Body of pancreas (tissue), 4 donors: ENCODE measurements at regions not wholly inside any gene's neighbourhood (a gene's known extent, or its start where the extent isn't known, plus 50 kb on each side); places are given as distances from the start of the nearest gene placed in this dataset.
A peak's percentile ranks its signal among the peaks of the same experiment; 100 is the strongest.

Source experiments
- ATAC-seq: fragments of 150-250 bp; one replicate; pipeline ENCODE4 v1.9.1; 2016
- DNase-seq, 4 donors: peaks; one replicate each; pipeline ENCODE4 v3.0.0-alpha.2; 2019
- H3K27ac ChIP-seq, 4 donors: fragments of 200-600 bp; sonication (generic); 1 replicate in 3 of 4; 2 replicates in 1 of 4; pipeline versions ENCODE4 v1.5.1 to v1.6.1; 2016 to 2019; ENCODE audit warnings: mild to moderate bottlenecking in 1 of 4, mixed read lengths in 1 of 4, moderate library complexity in 1 of 4
- H3K27me3 ChIP-seq, 2 donors: fragments of 200-600 bp; sonication (generic); one replicate each; pipeline ENCODE4 v1.6.0; 2016; ENCODE audit warnings: mild to moderate bottlenecking in 1 of 2
- H3K36me3 ChIP-seq, 2 donors: fragments of 200-600 bp; sonication (generic); replicated peaks in 1 of 2; 2 replicates each; pipeline ENCODE4 v1.5.1; 2016; ENCODE audit warnings: low read depth in 2 of 2; ENCODE audit not compliant: insufficient read depth in 1 of 2
- H3K4me1 ChIP-seq: fragments of 200-600 bp; sonication (generic); one replicate; pipeline ENCODE4 v1.6.0; 2016
- H3K4me3 ChIP-seq, 2 donors: fragments of 200-600 bp; sonication (generic); 1 replicate in 1 of 2; 2 replicates in 1 of 2; pipeline ENCODE4 v1.5.1; 2016 to 2019
- H3K9me3 ChIP-seq, 3 donors: fragments of 200-600 bp; sonication (generic); 1 replicate in 2 of 3; 2 replicates in 1 of 3; pipeline ENCODE4 v1.5.1; 2016
- POLR2A ChIP-seq, 3 donors: fragments of 450-650 bp; IDR thresholded peaks; one replicate each; pipeline ENCODE4 v1.6.1; 2016; ENCODE audit warnings: antibody characterized with exemption in 3 of 3, mild to moderate bottlenecking in 2 of 3
- WGBS, 2 donors: methylation state at CpG; one replicate each; pipeline ENCODE4 v1.1.5; 2017; 5-methylcytosine and 5-hydroxymethylcytosine counted together
- intact Hi-C: fragments of 100-400 bp; cut with DNase I; formaldehyde crosslinking; loops from one replicate; pipeline ENCODE4 v1.15.1; 2023
- TF ChIP-seq, protein P1 (sequence below), 7 experiments: fragments of 450-650 bp in 4 of 7; fragments of 200-600 bp in 3 of 7; sonication (generic) in 3 of 7; IDR thresholded peaks; one replicate each; pipeline ENCODE4 v1.5.1; 2016 to 2019; ENCODE audit warnings: antibody characterized with exemption in 7 of 7

DNA sequence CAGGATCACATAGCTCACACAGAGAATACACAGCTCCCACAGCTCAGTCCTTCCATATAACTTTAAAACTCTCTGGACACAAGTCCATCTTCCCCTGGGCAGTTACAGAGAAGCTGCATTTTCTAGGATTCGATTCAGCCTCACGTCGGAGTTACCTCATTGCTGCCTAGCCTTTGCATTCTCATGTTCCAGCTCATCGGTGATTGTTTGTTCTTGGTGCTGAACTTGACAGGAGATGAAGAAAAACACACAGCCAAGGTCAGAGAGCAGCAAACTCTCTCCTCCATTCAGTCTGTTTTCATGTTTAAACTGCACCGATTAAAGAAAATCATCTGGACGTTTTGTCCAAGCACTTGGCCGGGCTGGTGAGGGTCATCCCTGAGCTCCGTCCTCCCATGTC lies 375.5 kb upstream of the CFAP20DC start:
- H3K27ac ChIP-seq, result no peak overlapping the region
- DNase-seq (peak in 1 of 4 donors; percentile 6), ATAC-seq (peak; percentile 38)
- H3K4me1 ChIP-seq, result no peaks in the 10 kb centered on the region
- H3K4me3 ChIP-seq, result no peak overlapping the region
- no peaks in the 10 kb centered on the region for H3K27me3 ChIP-seq
- no peaks in the 10 kb centered on the region for H3K9me3 ChIP-seq
- H3K36me3 ChIP-seq, result no peaks in the 10 kb centered on the region
- 49 to 51% methylated on average over 8 of the region's 8 CpGs for WGBS, 2 donors
- intact Hi-C loops, result no loop called here
- TF ChIP-seq, protein P1, sequence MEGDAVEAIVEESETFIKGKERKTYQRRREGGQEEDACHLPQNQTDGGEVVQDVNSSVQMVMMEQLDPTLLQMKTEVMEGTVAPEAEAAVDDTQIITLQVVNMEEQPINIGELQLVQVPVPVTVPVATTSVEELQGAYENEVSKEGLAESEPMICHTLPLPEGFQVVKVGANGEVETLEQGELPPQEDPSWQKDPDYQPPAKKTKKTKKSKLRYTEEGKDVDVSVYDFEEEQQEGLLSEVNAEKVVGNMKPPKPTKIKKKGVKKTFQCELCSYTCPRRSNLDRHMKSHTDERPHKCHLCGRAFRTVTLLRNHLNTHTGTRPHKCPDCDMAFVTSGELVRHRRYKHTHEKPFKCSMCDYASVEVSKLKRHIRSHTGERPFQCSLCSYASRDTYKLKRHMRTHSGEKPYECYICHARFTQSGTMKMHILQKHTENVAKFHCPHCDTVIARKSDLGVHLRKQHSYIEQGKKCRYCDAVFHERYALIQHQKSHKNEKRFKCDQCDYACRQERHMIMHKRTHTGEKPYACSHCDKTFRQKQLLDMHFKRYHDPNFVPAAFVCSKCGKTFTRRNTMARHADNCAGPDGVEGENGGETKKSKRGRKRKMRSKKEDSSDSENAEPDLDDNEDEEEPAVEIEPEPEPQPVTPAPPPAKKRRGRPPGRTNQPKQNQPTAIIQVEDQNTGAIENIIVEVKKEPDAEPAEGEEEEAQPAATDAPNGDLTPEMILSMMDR (IDR thresholded peaks at IDR 0.05), result no peak
- TF ChIP-seq POLR2A (IDR thresholded peaks at IDR 0.05), result no peak

DNA sequence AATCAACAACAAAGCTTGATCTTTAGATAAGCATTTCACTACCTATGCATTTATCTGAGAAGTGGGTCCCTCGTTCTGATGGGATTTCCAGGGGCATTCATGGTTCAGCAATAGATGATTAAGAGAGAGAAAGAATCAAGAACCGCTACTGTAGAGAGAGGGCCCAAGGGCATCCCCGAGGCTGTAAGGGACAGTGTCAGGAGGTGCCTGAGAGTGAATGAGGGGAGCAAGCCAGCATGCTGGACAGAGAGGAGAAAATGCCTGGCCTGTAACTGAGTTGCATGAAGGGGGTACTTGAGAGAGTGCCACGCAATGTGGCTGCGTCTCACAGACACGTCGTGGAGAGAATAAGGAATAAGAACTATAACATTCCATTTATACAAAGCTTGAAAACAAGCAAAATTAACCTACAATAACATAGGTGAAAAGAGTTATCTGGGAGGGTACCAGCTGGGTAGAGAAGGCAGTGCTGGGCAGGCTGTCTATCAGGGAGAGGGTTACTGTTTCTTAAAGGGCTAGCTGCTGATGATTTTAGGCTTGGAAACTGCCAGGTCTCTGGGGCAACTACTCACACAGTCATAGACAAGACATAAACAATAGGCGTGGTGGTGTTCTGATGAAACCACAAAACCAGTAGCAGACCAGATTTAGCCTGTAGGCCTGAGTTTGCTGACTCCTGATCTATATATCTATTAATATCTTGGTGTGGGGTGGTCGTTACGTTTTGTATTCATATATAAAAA lies 374.6 kb upstream of the CFAP20DC start:
- H3K27me3 ChIP-seq, result no peaks in the 10 kb centered on the region
- no peak overlapping the region for H3K27ac ChIP-seq
- DNase-seq, result no peak
- intact Hi-C loops, result no loop called here
- 81 to 86% methylated on average over 10 of the region's 10 CpGs for WGBS, 2 donors
- no peak for ATAC-seq
- no peak overlapping the region for H3K4me3 ChIP-seq
- no peaks in the 10 kb centered on the region for H3K36me3 ChIP-seq
- no peaks in the 10 kb centered on the region for H3K4me1 ChIP-seq
- H3K9me3 ChIP-seq, result no peaks in the 10 kb centered on the region
- TF ChIP-seq, protein P1 (IDR thresholded peaks at IDR 0.05), result no peak
- TF ChIP-seq POLR2A (IDR thresholded peaks at IDR 0.05), result no peak

DNA sequence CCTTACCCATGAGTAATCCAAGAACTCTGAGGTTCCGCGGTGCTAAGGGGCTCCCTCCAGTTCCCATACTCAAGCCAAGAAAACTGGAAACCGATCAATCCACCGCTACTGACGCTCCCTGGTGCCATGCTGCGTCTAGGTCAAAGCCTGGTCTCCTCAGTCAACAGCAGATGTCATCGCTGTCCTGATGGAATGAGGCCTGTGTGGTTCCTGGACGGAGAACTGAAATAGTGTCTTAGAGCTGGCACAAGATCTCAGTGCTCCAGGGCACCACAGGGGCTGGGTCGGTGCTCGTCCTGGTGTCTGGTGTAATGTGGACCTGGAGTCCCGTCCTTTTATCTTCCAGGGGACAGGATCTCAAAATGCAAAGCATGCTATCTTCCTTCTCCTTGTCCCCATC lies 373.9 kb upstream of the CFAP20DC start:
- WGBS, 2 donors, result 81 to 92% methylated on average over 10 to 11 of the region's 11 CpGs
- no peaks in the 10 kb centered on the region for H3K36me3 ChIP-seq
- H3K4me3 ChIP-seq, result no peak overlapping the region
- H3K9me3 ChIP-seq, result no peaks in the 10 kb centered on the region
- H3K27me3 ChIP-seq, result no peaks in the 10 kb centered on the region
- H3K4me1 ChIP-seq, result no peaks in the 10 kb centered on the region
- intact Hi-C loops, result no loop called here
- DNase-seq (no peak), ATAC-seq (no peak)
- no peak overlapping the region for H3K27ac ChIP-seq
- TF ChIP-seq POLR2A (IDR thresholded peaks at IDR 0.05), result no peak
- TF ChIP-seq, protein P1 (IDR thresholded peaks at IDR 0.05), result no peak

DNA sequence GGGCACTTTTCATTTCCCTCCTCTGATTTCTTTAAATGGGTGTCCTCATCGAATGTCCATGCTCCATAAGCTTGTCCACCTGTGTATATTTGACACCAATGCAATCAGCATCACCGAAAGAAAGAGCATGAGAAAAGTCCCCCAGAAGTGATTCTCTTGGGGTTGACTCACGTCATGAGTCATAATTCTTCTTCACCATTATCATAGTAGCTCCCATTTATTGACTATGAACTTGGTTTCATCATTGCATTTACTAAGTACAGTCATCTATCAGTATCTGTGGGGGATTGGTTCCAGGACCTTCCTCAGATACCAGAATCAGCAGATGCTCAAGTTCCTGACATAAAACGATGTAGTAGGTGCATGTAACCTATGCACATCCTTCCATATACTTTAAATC lies 372.5 kb upstream of the CFAP20DC start:
- TF ChIP-seq POLR2A (IDR thresholded peaks at IDR 0.05), result no peak
- TF ChIP-seq, protein P1 (IDR thresholded peaks at IDR 0.05), result no peak
- no peak for DNase-seq
- no peaks in the 10 kb centered on the region for H3K9me3 ChIP-seq
- H3K27ac ChIP-seq, result no peak overlapping the region
- no peaks in the 10 kb centered on the region for H3K4me1 ChIP-seq
- ATAC-seq, result no peak
- 71 to 81% methylated on average over 4 of the region's 4 CpGs for WGBS, 2 donors
- no peaks in the 10 kb centered on the region for H3K27me3 ChIP-seq
- H3K36me3 ChIP-seq, result no peaks in the 10 kb centered on the region
- H3K4me3 ChIP-seq, result no peak overlapping the region
- intact Hi-C loops, result no loop called here

DNA sequence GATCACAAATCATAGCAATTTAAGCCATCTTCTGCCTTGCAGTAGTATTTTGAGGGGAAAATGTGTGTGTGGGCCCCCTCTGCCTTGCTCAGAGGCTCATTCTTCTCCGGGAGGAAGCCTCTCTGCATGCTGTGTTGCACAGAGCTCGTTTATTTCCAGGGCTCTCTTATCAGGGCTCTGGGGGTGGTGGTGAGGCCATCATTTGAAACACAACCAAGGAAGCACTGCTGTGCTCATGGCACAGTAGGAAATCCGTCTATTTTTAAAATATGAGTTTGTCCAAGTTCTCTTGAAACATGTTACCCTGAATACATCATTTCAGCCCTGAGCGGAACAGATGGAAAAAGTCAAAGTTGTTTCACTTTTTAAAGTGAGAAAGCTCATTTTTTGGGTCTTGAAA lies 369.0 kb upstream of the CFAP20DC start:
- DNase-seq (no peak), ATAC-seq (no peak)
- no peaks in the 10 kb centered on the region for H3K36me3 ChIP-seq
- H3K4me3 ChIP-seq, result no peak overlapping the region
- no peaks in the 10 kb centered on the region for H3K27me3 ChIP-seq
- no peaks in the 10 kb centered on the region for H3K9me3 ChIP-seq
- no peaks in the 10 kb centered on the region for H3K4me1 ChIP-seq
- intact Hi-C loops, result no loop called here
- 57 to 70% methylated on average over 4 of the region's 4 CpGs for WGBS, 2 donors
- no peak overlapping the region for H3K27ac ChIP-seq
- TF ChIP-seq POLR2A (IDR thresholded peaks at IDR 0.05), result no peak
- TF ChIP-seq, protein P1 (IDR thresholded peaks at IDR 0.05), result no peak
